Trophoblast cell (in vitro differentiated cells and primary cell): ENCODE measurements at regions not wholly inside any gene's neighbourhood (a gene's known extent, or its start where the extent isn't known, plus 50 kb on each side); places are given as distances from the start of the nearest gene placed in this dataset.

ENCODE experiments used
- DNase-seq, 2 donors: peaks; one replicate each; pipeline ENCODE4 v3.0.0-alpha.2; 2016
- H2AFZ ChIP-seq: 2 replicates; pipeline ENCODE4 v1.6.1; 2013; ENCODE audit warnings: low read length, moderate library complexity, mild to moderate bottlenecking; ENCODE audit not compliant: insufficient read depth, poor library complexity
- H2AK5ac ChIP-seq: 2 replicates; pipeline ENCODE4 v1.6.1; 2013; ENCODE audit warnings: mild to moderate bottlenecking, low read length
- H2BK120ac ChIP-seq: 2 replicates; pipeline ENCODE4 v1.6.1; 2013; ENCODE audit warnings: low read length, mild to moderate bottlenecking, moderate library complexity; ENCODE audit not compliant: insufficient read depth, poor library complexity
- H2BK12ac ChIP-seq: 2 replicates; pipeline ENCODE4 v1.6.1; 2013; ENCODE audit warnings: mild to moderate bottlenecking, low read length, moderate library complexity
- H2BK5ac ChIP-seq: 2 replicates; pipeline ENCODE4 v1.6.1; 2013; ENCODE audit warnings: low read length, low read depth, moderate library complexity, mild to moderate bottlenecking; ENCODE audit not compliant: poor library complexity
- H3K14ac ChIP-seq: 2 replicates; pipeline ENCODE4 v1.6.1; 2013; ENCODE audit warnings: mild to moderate bottlenecking, low read length
- H3K18ac ChIP-seq: 2 replicates; pipeline ENCODE4 v1.6.1; 2013; ENCODE audit warnings: mild to moderate bottlenecking, low read length
- H3K23ac ChIP-seq: 2 replicates; pipeline ENCODE4 v1.6.1; 2013; ENCODE audit warnings: low read length
- H3K27ac ChIP-seq: 2 replicates; pipeline ENCODE4 v1.5.1; 2013; ENCODE audit warnings: low read depth, mild to moderate bottlenecking, inconsistent platforms, low read length, moderate library complexity
- H3K27me3 ChIP-seq: 2 replicates; pipeline ENCODE4 v1.6.1; 2013; ENCODE audit warnings: inconsistent platforms, mild to moderate bottlenecking, low read length, moderate library complexity; ENCODE audit not compliant: insufficient read depth
- H3K36me3 ChIP-seq, 2 experiments: 1 replicate in 1 of 2; 2 replicates in 1 of 2; pipeline ENCODE4 v1.6.1; 2013; ENCODE audit warnings: low read length in 2 of 2, mild to moderate bottlenecking in 2 of 2, moderate library complexity in 1 of 2; ENCODE audit not compliant: insufficient read depth in 2 of 2, control insufficient read depth in 1 of 2
- H3K4ac ChIP-seq: 2 replicates; pipeline ENCODE4 v1.6.1; 2013; ENCODE audit warnings: low read depth, mild to moderate bottlenecking, low read length, moderate library complexity
- H3K4me1 ChIP-seq, 2 experiments: 1 replicate in 1 of 2; 2 replicates in 1 of 2; pipeline ENCODE4 v1.6.1; 2013; ENCODE audit warnings: low read length in 2 of 2, mild to moderate bottlenecking in 2 of 2, moderate library complexity in 1 of 2; ENCODE audit not compliant: insufficient read depth in 2 of 2, control insufficient read depth in 1 of 2
- H3K4me2 ChIP-seq: 2 replicates; pipeline ENCODE4 v1.6.1; 2013; ENCODE audit warnings: inconsistent platforms, mild to moderate bottlenecking, low read length, moderate library complexity
- H3K4me3 ChIP-seq: 2 replicates; pipeline ENCODE4 v1.5.1; 2013; ENCODE audit warnings: mild to moderate bottlenecking, low read depth, low read length, inconsistent platforms
- H3K79me1 ChIP-seq: one replicate; pipeline ENCODE4 v1.6.1; 2013; ENCODE audit warnings: low read length
- H3K79me2 ChIP-seq: 2 replicates; pipeline ENCODE4 v1.6.1; 2013; ENCODE audit warnings: low read length, mild to moderate bottlenecking; ENCODE audit not compliant: control insufficient read depth, insufficient read depth, poor library complexity
- H3K9ac ChIP-seq: 2 replicates; pipeline ENCODE4 v1.6.1; 2013; ENCODE audit warnings: mild to moderate bottlenecking, low read length
- H3K9me3 ChIP-seq: 2 replicates; pipeline ENCODE4 v1.6.1; 2013; ENCODE audit warnings: low read depth, mild to moderate bottlenecking, control low read depth, inconsistent platforms, low read length; ENCODE audit not compliant: insufficient read depth
- H4K12ac ChIP-seq: 2 replicates; pipeline ENCODE4 v1.6.1; 2013; ENCODE audit warnings: low read depth, mild to moderate bottlenecking, low read length, moderate library complexity
- H4K8ac ChIP-seq: 2 replicates; pipeline ENCODE4 v1.6.1; 2013; ENCODE audit warnings: low read depth, mild to moderate bottlenecking, low read length, moderate library complexity
- H4K91ac ChIP-seq: one replicate; pipeline ENCODE4 v1.6.1; 2013; ENCODE audit warnings: low read depth, mild to moderate bottlenecking, low read length, moderate library complexity
- WGBS: extraction: QIAGEN DNeasy Blood & Tissue Kit; methylation state at CpG from one replicate; pipeline ENCODE4 v1.1.7; 2013; ENCODE audit warnings: missing lambda C conversion rate; ENCODE audit not compliant: insufficient read length, insufficient coverage; ENCODE audit errors: extremely low coverage; 5-methylcytosine and 5-hydroxymethylcytosine counted together

GRCh38 chr6:25174678-25175077, 104.5 kb upstream of the CARMIL1 start:
- H3K9me3 ChIP-seq = no peaks in the 10 kb centered on the region
- peak overlapping the region; percentile 81 for H3K18ac ChIP-seq
- peak overlapping the region; percentile 72 for H3K4ac ChIP-seq
- peak overlapping the region; percentile 99 for H2BK5ac ChIP-seq
- H3K79me2 ChIP-seq = peaks cover 3% of the 10 kb centered on the region
- H3K36me3 ChIP-seq = no peaks in the 10 kb centered on the region
- peaks cover 13 to 26% of the 10 kb centered on the region in 2 experiments for H3K4me1 ChIP-seq
- H4K8ac ChIP-seq = peak overlapping the region; percentile 68
- H3K23ac ChIP-seq = no peak overlapping the region
- peak overlapping the region; percentile 64 for H2AK5ac ChIP-seq
- no peak for DNase-seq
- peaks cover 27% of the 10 kb centered on the region for H3K79me1 ChIP-seq
- peak overlapping the region; percentile 98 for H2BK12ac ChIP-seq
- no peak overlapping the region for H4K12ac ChIP-seq
- WGBS = no CpG with 5 or more reads among the region's 6 CpGs
- H3K4me2 ChIP-seq = no peak overlapping the region
- peak overlapping the region; percentile 100 for H4K91ac ChIP-seq
- H3K27me3 ChIP-seq = no peaks in the 10 kb centered on the region
- no peak overlapping the region for H3K9ac ChIP-seq
- H3K14ac ChIP-seq = peak overlapping the region; percentile 93
- H3K27ac ChIP-seq = peak overlapping the region; percentile 90
- H2AFZ ChIP-seq = peak overlapping the region; percentile 50
- H3K4me3 ChIP-seq = no peak overlapping the region
- peak overlapping the region; percentile 100 for H2BK120ac ChIP-seq

- Histone ChIP-seq H2BK12ac (no peak overlapping the region), H3K4me3 (no peak overlapping the region), H3K4ac (no peak overlapping the region), H3K79me2 (peaks cover 3% of the 10 kb centered on the region), H3K14ac (no peak overlapping the region), H4K8ac (no peak overlapping the region), H2BK5ac (no peak overlapping the region), H3K9ac (no peak overlapping the region), H3K18ac (no peak overlapping the region), H2BK120ac (no peak overlapping the region), H3K4me1 (peaks cover 13 to 24% of the 10 kb centered on the region in 2 experiments), H2AK5ac (no peak overlapping the region), H3K27me3 (no peaks in the 10 kb centered on the region), H4K91ac (no peak overlapping the region), H4K12ac (no peak overlapping the region), H3K27ac (peak overlapping the region; percentile 90), H3K36me3 (no peaks in the 10 kb centered on the region), H3K79me1 (peaks cover 23% of the 10 kb centered on the region), H2AFZ (no peak overlapping the region), H3K9me3 (no peaks in the 10 kb centered on the region), H3K4me2 (no peak overlapping the region), H3K23ac (no peak overlapping the region)
- no CpG with 5 or more reads among the region's 6 CpGs for WGBS
- DNase-seq = peak; percentile 98 to 100
These were observed 104.0 kb upstream of the CARMIL1 start for GRCh38 chr6:25175196-25175595.

GRCh38 chr6:25175681-25176080, 103.5 kb upstream of the CARMIL1 start:
- no peak overlapping the region for H3K9ac ChIP-seq
- H2BK120ac ChIP-seq = peak overlapping the region; percentile 99
- no CpG with 5 or more reads among the region's 2 CpGs for WGBS
- peaks cover 21% of the 10 kb centered on the region for H3K79me1 ChIP-seq
- no peak overlapping the region for H3K4me2 ChIP-seq
- H4K91ac ChIP-seq = peak overlapping the region; percentile 99
- H3K79me2 ChIP-seq = peaks cover 3% of the 10 kb centered on the region
- peak overlapping the region; percentile 95 for H2AK5ac ChIP-seq
- no peak overlapping the region for H4K12ac ChIP-seq
- peak overlapping the region; percentile 100 for H2BK12ac ChIP-seq
- H3K36me3 ChIP-seq = no peaks in the 10 kb centered on the region
- no peak overlapping the region for H3K4me3 ChIP-seq
- peak overlapping the region; percentile 63 for H4K8ac ChIP-seq
- H3K4ac ChIP-seq = peak overlapping the region; percentile 53
- peak overlapping the region; percentile 99 for H3K18ac ChIP-seq
- H3K27ac ChIP-seq = peak overlapping the region; percentile 90
- H3K23ac ChIP-seq = no peak overlapping the region
- DNase-seq = no peak
- H3K14ac ChIP-seq = peak overlapping the region; percentile 99
- peaks cover 13 to 23% of the 10 kb centered on the region in 2 experiments for H3K4me1 ChIP-seq
- peak overlapping the region; percentile 96 for H2AFZ ChIP-seq
- H3K9me3 ChIP-seq = no peaks in the 10 kb centered on the region
- H3K27me3 ChIP-seq = no peaks in the 10 kb centered on the region
- peak overlapping the region; percentile 100 for H2BK5ac ChIP-seq

GRCh38 chr6:25176466-25176865, 102.7 kb upstream of the CARMIL1 start:
- no peak overlapping the region for H3K9ac ChIP-seq
- no peak overlapping the region for H3K4me3 ChIP-seq
- H3K18ac ChIP-seq = no peak overlapping the region
- no peaks in the 10 kb centered on the region for H3K36me3 ChIP-seq
- no peak overlapping the region for H2AK5ac ChIP-seq
- H4K12ac ChIP-seq = no peak overlapping the region
- peaks cover 23% of the 10 kb centered on the region for H3K79me1 ChIP-seq
- H4K91ac ChIP-seq = no peak overlapping the region
- H3K4me1 ChIP-seq = peaks cover 12 to 22% of the 10 kb centered on the region in 2 experiments
- no peak overlapping the region for H3K4ac ChIP-seq
- no peak overlapping the region for H2BK5ac ChIP-seq
- no peak overlapping the region for H3K27ac ChIP-seq
- H2AFZ ChIP-seq = no peak overlapping the region
- peaks cover 3% of the 10 kb centered on the region for H3K79me2 ChIP-seq
- no peak for DNase-seq
- H3K9me3 ChIP-seq = no peaks in the 10 kb centered on the region
- H3K4me2 ChIP-seq = no peak overlapping the region
- no peak overlapping the region for H3K23ac ChIP-seq
- H3K14ac ChIP-seq = no peak overlapping the region
- H2BK12ac ChIP-seq = no peak overlapping the region
- no peak overlapping the region for H2BK120ac ChIP-seq
- H3K27me3 ChIP-seq = no peaks in the 10 kb centered on the region
- H4K8ac ChIP-seq = no peak overlapping the region
